ENCODE measurements at regions not wholly inside any gene's neighbourhood (a gene's known extent, or its start where the extent isn't known, plus 50 kb on each side); places are given as distances from the start of the nearest gene placed in this dataset.

DNA sequence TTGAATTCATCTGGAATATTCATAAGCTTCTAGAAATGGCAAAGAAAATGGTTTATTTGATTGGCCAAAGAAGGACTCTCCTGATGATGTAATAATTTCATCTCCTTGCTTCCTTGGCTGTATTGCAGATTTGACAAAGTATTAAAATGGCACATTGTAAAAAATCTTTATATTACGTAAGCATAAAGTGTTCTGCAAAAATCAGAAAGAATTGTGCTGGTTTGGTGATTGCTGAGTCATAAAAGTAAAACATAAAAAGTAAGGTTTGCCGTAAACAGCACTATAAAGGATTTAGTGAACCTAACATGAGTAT is 255.9 kb upstream of the RREB1 start:
- TF ChIP-seq, protein P1, sequence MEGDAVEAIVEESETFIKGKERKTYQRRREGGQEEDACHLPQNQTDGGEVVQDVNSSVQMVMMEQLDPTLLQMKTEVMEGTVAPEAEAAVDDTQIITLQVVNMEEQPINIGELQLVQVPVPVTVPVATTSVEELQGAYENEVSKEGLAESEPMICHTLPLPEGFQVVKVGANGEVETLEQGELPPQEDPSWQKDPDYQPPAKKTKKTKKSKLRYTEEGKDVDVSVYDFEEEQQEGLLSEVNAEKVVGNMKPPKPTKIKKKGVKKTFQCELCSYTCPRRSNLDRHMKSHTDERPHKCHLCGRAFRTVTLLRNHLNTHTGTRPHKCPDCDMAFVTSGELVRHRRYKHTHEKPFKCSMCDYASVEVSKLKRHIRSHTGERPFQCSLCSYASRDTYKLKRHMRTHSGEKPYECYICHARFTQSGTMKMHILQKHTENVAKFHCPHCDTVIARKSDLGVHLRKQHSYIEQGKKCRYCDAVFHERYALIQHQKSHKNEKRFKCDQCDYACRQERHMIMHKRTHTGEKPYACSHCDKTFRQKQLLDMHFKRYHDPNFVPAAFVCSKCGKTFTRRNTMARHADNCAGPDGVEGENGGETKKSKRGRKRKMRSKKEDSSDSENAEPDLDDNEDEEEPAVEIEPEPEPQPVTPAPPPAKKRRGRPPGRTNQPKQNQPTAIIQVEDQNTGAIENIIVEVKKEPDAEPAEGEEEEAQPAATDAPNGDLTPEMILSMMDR (IDR thresholded peaks at IDR 0.05), result no peak
- no peak for TF ChIP-seq POLR2A (IDR thresholded peaks at IDR 0.05)

Measured in heart left ventricle (tissue), 13 donors.